Fibroblast of peridontal ligament (primary cell): ENCODE measurements at regions not wholly inside any gene's neighbourhood (a gene's known extent, or its start where the extent isn't known, plus 50 kb on each side); places are given as distances from the start of the nearest gene placed in this dataset.

ENCODE experiments used
- DNase-seq: peaks from one replicate; pipeline ENCODE4 v3.0.0-alpha.2; 2010; ENCODE audit errors: extremely low read depth

DNA sequence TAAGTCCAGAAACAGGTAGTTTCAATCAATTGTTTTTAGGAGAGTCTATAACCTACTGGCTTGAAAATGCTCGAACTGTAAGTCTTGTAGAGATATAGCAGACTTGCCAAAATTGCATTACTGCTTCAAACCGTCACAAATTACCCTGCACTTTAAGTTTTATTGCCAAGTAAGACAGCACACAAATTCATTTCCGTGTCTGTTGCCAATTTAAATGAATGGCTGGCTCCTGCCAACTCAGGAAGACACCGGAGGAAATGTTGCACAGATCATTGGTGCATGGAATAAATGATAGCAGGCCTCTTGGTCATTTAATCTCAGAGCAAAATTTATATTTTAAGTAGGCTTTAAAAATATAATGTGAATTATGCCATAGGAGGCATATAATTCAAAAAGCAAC, 438.1 kb downstream of the HACE1 start:
- no peak for DNase-seq

DNA sequence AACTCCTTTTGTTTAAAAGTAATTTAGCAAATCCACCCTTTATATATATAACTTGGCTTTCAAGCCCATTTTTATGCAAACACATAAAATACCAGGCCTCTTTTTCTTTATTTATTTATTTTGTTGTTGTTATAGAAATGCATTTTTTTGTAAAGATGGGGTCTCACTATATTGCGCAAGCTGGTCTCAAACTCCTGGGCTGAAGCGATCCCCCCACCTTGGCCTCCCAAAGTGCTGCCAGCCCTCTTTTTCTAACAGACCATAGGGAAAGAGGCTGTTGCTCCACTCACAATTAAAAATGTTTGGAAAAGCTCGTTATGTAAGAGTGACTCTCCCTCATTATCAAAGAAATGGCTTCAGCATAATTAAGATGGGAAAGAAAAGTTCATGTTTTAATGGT, 440.9 kb downstream of the HACE1 start:
- DNase-seq = no peak

GRCh38 chr6:104418125-104418524, 441.6 kb downstream of the HACE1 start:
- no peak for DNase-seq

- DNase-seq = no peak
Measured at GRCh38 chr6:104414723-104415122, 445.0 kb downstream of the HACE1 start.

DNA sequence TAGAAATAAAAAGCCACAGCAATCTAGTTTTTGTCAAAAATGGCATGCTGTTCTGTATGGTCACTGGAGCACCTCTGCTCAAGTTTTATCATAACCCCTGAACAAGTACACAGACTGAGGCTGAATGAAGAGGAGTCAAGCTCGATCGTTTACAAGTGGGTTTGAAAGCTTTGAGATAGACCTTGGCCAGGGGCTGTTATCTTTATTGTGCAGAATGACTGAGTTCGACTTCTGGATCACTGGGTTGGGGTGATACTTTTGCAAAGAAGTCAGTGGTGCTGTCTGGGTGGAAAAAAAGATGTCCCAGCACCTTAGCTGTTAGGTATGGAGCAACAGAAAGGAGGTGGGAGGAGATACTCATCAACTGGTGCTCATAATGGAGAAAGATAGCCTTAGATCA, 446.0 kb downstream of the HACE1 start:
- no peak for DNase-seq

DNA sequence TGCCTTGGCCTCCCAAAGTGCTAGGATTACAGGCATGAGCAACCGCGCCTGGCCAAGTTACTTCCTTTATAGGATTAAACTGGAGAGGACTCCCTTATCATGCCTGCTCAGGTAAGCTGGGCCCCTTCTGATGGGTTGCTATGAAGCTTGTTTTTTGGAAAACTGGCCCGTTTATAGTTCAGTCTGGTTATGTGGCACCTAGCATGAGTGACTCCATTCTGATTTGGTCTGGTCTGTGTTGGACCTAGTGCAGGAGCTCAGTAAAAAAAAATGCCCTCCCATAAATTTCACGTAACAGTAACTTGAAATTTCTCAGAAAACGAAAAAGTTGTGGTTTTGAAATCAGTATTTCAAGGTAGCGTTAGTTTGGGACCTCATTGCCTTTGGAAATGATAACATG, 448.4 kb downstream of the HACE1 start:
- DNase-seq = no peak

- no peak for DNase-seq
Measured at GRCh38 chr6:104409913-104410312, 449.8 kb downstream of the HACE1 start.

- no peak for DNase-seq
Measured at GRCh38 chr6:104407957-104408356, 451.8 kb downstream of the HACE1 start.

- no peak for DNase-seq
Measured at GRCh38 chr6:104404377-104404776, 455.3 kb downstream of the HACE1 start.

GRCh38 chr6:104402572-104402971, 457.1 kb downstream of the HACE1 start:
- DNase-seq = no peak

GRCh38 chr6:104401926-104402325, 457.8 kb downstream of the HACE1 start:
- no peak for DNase-seq

GRCh38 chr6:104400844-104401243, 458.9 kb downstream of the HACE1 start:
- no peak for DNase-seq

DNA sequence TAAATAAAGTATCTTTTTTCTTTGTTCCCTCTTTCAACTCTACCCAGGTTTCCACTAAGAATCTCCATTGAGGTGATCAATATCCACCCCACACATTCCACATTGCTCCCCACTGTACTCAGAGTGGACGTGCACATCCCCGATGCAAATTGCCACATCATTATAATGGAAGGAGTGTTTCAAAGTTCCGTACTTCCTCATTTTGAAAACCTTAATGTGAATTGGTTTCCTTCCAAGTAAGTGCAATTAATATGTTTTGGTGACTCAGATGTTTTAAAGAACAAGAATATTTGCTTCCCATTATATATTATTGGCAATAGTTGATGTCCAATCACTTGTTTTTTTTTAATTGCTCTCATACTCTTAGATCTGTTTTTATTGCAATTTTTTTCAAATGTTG, 463.6 kb downstream of the HACE1 start:
- DNase-seq = no peak

DNA sequence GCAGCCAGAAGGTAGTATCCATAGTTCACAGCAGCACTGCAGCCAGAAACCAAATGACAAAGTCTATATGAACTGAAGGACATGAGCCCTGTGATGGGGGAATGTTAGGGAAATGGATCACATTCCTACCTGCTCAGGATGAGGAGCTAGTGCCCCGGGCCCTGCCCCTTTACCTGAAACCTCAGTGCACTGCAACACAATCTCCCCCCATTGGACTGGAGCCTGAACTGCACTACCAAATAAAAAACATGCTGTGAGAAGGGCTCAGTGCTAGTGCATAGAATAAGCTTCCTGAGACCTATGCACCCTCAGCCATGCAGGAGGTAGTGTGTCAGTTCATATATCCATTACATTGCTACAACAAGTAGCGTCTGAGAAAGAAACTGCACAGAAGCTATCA, 477.8 kb downstream of the HACE1 start:
- DNase-seq = no peak

DNA sequence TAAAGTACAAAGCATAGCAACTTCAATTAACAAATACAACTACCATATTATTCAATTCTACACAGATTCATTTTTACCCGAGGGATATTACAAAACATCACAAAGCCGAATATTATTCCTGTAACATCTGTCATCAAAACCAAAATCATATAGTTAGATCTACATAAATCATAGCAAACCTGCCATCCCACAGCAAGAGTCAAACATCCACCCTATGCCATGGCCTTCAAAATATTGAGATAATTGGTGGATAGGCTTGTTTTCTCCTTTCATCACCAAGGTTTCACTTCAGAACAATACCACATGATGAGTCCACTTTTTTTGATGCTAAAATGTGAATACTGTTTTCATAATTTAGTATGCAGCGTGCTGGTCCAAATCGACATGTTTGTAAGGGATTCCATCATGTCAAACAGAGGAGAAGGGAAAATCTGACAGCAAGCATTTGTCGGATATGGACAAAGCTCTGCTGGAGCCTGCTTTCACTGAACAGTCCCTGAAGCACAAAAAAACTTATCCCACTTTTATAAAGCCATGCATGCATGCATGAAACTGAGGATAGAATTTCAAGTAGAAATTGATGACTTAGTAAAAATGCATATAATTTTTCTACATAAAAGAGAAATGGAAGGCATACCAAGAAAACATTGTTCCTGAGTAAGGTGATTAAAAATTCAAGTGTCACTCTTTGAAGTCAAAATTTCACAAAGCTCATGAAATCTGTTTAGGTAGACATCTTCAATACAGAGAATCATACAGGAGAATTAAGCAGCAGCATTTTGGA, 494.1 kb downstream of the HACE1 start:
- no peak for DNase-seq

- no peak for DNase-seq
Measured at GRCh38 chr6:104357928-104358327, 501.8 kb downstream of the HACE1 start.

- DNase-seq = no peak
Measured at GRCh38 chr6:104356197-104356596, 503.5 kb downstream of the HACE1 start.

- no peak for DNase-seq
Measured at GRCh38 chr6:104349191-104349590, 510.5 kb downstream of the HACE1 start.

DNA sequence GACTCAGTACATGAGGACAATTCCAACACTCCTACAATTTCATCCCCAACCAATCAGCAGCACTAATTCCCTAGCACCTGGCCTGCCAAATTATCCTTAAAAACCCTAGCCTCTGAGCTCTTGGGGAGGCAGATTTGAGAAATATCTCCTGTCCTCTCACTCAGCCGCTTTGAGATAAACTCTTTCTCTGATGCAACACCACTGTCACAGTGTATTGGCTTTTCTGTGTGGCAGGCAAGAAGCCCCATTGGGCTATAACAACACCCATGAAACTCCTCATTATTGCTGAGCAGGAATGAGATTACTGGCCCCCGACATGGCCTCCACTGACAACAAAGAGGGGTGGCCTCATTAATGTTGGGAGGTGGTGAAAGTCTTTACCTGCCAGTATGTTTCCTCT, 515.5 kb downstream of the HACE1 start:
- no peak for DNase-seq

GRCh38 chr6:104332364-104332763, 527.4 kb downstream of the HACE1 start:
- no peak for DNase-seq

DNA sequence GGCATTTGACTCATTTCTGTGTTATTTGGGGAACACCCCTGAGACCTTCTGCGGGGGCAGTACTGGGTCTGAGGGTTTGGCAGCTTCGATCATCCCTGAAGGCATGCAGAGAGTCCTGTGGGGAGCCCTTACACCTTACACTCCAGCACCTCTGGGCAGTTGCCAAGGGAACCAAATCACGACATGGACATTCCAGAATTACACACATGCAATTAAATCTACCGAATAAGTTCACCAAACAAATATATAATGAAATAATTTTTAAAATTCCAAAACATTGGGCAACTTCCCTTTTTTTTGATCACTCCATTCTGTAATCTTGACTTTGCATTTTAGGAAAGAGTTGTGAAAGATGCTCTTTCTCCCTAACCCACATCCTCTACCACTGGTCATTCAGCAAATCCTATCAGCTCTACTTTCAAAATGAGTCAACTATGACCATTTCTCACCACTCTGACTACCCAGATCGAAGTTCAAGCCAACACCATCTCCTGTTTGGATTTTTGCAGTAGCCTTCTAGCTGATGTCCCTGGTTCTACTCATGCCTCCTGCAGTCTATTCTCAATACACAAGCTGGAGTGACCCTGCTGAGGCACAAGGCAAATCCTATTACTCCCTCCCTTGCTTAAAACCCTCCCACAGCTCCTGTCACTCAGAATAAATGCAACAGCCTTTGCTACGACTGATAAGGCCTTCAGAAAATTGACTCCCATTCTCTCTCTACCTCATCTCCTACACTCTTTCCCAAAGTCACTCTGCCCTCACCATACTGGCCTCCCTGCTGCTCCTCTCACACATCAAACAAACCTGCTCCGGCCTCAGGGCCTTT, 533.3 kb downstream of the HACE1 start:
- no peak for DNase-seq

DNA sequence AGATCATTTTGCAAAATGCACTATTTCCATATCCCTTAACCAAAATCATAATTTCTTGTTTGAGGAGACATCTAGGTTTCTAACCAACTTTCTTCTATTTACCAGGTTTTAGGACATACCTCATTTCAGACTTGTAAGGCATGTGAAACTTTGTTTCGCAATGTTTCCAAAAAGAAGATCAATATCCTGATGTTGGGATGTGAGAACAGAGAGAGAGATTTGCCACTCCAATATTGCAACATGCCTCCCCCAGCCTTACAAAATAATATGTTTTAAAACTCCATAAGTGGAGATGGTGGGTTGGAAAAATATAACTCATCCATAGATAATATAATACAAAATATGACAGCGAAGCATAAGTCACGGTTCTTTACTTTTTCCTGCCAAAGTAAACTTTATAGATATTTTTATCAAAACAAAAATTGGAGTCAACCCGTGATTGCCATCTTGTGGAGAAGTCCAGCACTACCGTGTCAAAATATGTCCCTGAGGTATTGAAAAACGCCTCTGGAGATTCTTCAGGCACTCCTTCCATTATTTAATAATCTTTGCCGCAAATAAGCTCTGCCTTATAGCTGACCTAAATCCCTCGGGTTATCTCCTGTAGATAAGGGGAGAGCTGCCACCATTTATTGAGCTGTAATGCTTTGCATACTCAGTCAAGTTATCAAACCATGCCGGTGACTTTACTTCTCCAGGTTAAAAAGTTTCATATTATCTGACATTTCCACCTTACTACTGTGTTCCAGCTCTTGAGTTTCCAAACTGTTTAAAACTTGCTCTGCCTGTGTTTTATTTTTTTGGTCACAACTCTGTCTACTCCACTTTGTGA, 534.2 kb downstream of the HACE1 start:
- DNase-seq = no peak
